H9 (cell line): ENCODE measurements at regions not wholly inside any gene's neighbourhood (a gene's known extent, or its start where the extent isn't known, plus 50 kb on each side); places are given as distances from the start of the nearest gene placed in this dataset.

Source experiments
- DNase-seq: peaks from one replicate; pipeline ENCODE4 v3.0.0-alpha.2; 2017
- H2AFZ ChIP-seq: one replicate; pipeline ENCODE4 v1.6.1; 2013; ENCODE audit warnings: mild to moderate bottlenecking, low read length, control low read depth, moderate library complexity
- H2AK5ac ChIP-seq: 2 replicates; pipeline ENCODE4 v1.6.1; 2013; ENCODE audit warnings: low read length, control low read depth, mixed read lengths; ENCODE audit not compliant: insufficient read length
- H2BK120ac ChIP-seq: one replicate; pipeline ENCODE4 v1.6.1; 2013; ENCODE audit warnings: low read depth, mild to moderate bottlenecking, low read length, control low read depth, inconsistent platforms; ENCODE audit not compliant: poor library complexity, severe bottlenecking
- H2BK12ac ChIP-seq: 2 replicates; pipeline ENCODE4 v1.6.1; 2013; ENCODE audit warnings: low read length, control low read depth, mixed read lengths, low read depth; ENCODE audit not compliant: insufficient read length
- H2BK15ac ChIP-seq: 2 replicates; pipeline ENCODE4 v1.6.1; 2013; ENCODE audit warnings: low read depth, low read length, control low read depth
- H2BK20ac ChIP-seq: one replicate; pipeline ENCODE4 v1.6.1; 2013; ENCODE audit warnings: low read depth, mild to moderate bottlenecking, low read length, control low read depth, inconsistent platforms; ENCODE audit not compliant: poor library complexity, severe bottlenecking
- H2BK5ac ChIP-seq: 2 replicates; pipeline ENCODE4 v1.6.1; 2013; ENCODE audit warnings: low read length, control low read depth, mixed read lengths; ENCODE audit not compliant: insufficient read length
- H3K14ac ChIP-seq: 2 replicates; pipeline ENCODE4 v1.6.1; 2013; ENCODE audit warnings: low read length, control low read depth; ENCODE audit not compliant: insufficient read depth
- H3K18ac ChIP-seq: 2 replicates; pipeline ENCODE4 v1.6.1; 2013; ENCODE audit warnings: low read depth, mild to moderate bottlenecking, mixed read lengths, low read length, control low read depth; ENCODE audit not compliant: insufficient read length
- H3K23ac ChIP-seq: 2 replicates; pipeline ENCODE4 v1.6.1; 2013; ENCODE audit warnings: low read length, control low read depth, mixed read lengths, low read depth; ENCODE audit not compliant: insufficient read length
- H3K23me2 ChIP-seq: 2 replicates; pipeline ENCODE4 v1.6.1; 2013; ENCODE audit warnings: low read depth, mild to moderate bottlenecking, mixed read lengths, low read length, control low read depth; ENCODE audit not compliant: insufficient read length, poor library complexity, severe bottlenecking
- H3K27ac ChIP-seq: 2 replicates; pipeline ENCODE4 v1.5.1; 2013; ENCODE audit warnings: low read length, control low read depth, mixed read lengths, low read depth; ENCODE audit not compliant: insufficient read length
- H3K27me3 ChIP-seq: 2 replicates; pipeline ENCODE4 v1.6.1; 2013; ENCODE audit warnings: low read length, control low read depth, inconsistent platforms; ENCODE audit not compliant: insufficient read depth
- H3K4ac ChIP-seq: 2 replicates; pipeline ENCODE4 v1.6.1; 2013; ENCODE audit warnings: low read depth, mild to moderate bottlenecking, control low read depth, inconsistent platforms, low read length, moderate library complexity
- H3K4me1 ChIP-seq: 2 replicates; pipeline ENCODE4 v1.6.1; 2013; ENCODE audit warnings: low read length, control low read depth, inconsistent platforms; ENCODE audit not compliant: insufficient read depth
- H3K4me2 ChIP-seq: 2 replicates; pipeline ENCODE4 v1.6.1; 2013; ENCODE audit warnings: low read length, control low read depth, mixed read lengths; ENCODE audit not compliant: insufficient read length, insufficient read depth
- H3K56ac ChIP-seq: 2 replicates; pipeline ENCODE4 v1.6.1; 2013; ENCODE audit warnings: low read depth, mild to moderate bottlenecking, mixed read lengths, low read length, control low read depth; ENCODE audit not compliant: insufficient read length
- H3K79me1 ChIP-seq: 2 replicates; pipeline ENCODE4 v1.6.1; 2013; ENCODE audit warnings: low read depth, mild to moderate bottlenecking, moderate library complexity, low read length, control low read depth, inconsistent platforms; ENCODE audit not compliant: insufficient read depth, poor library complexity, severe bottlenecking
- H3K79me2 ChIP-seq: 2 replicates; pipeline ENCODE4 v1.6.1; 2013; ENCODE audit warnings: low read length, control low read depth, inconsistent platforms; ENCODE audit not compliant: insufficient read depth
- H3K9ac ChIP-seq: 2 replicates; pipeline ENCODE4 v1.6.1; 2013; ENCODE audit warnings: low read length, control low read depth, mixed read lengths; ENCODE audit not compliant: insufficient read length; ENCODE audit errors: extremely low read depth
- H3K9me3 ChIP-seq: one replicate; pipeline ENCODE4 v1.6.1; 2013; ENCODE audit warnings: low read depth, low read length, inconsistent platforms; ENCODE audit not compliant: control insufficient read depth
- H3T11ph ChIP-seq: one replicate; pipeline ENCODE4 v1.6.1; 2013; ENCODE audit warnings: mild to moderate bottlenecking, low read length, control low read depth, inconsistent platforms
- H4K20me1 ChIP-seq: one replicate; pipeline ENCODE4 v1.6.1; 2013; ENCODE audit not compliant: control insufficient read depth, insufficient read length, insufficient read depth
- H4K5ac ChIP-seq: 2 replicates; pipeline ENCODE4 v1.6.1; 2013; ENCODE audit warnings: low read depth, mild to moderate bottlenecking, mixed read lengths, low read length, control low read depth; ENCODE audit not compliant: insufficient read length
- H4K8ac ChIP-seq: replicated peaks from 2 replicates; pipeline ENCODE4 v1.6.1; 2013; ENCODE audit warnings: low read length, control low read depth, mixed read lengths, low read depth; ENCODE audit not compliant: insufficient read length
- H4K91ac ChIP-seq: 2 replicates; pipeline ENCODE4 v1.6.1; 2013; ENCODE audit warnings: low read depth, mild to moderate bottlenecking, moderate library complexity, mixed read lengths, low read length, control low read depth; ENCODE audit not compliant: insufficient read length
- H3K27ac Mint-ChIP-seq, 3 experiments: 2 replicates in 2 of 3; 3 replicates in 1 of 3; pipeline ENCODE4 v1.8.0; 2020 to 2021; ENCODE audit warnings: mixed read lengths in 3 of 3, mild to moderate bottlenecking in 1 of 3, moderate library complexity in 1 of 3
- H3K27me3 Mint-ChIP-seq: 2 replicates; pipeline ENCODE4 v1.8.0; 2021; ENCODE audit warnings: low read depth, mild to moderate bottlenecking, moderate library complexity, mixed read lengths
- H3K36me3 Mint-ChIP-seq, 3 experiments: 2 replicates in 2 of 3; 3 replicates in 1 of 3; pipeline ENCODE4 v1.8.0; 2020 to 2021; ENCODE audit warnings: low read depth in 3 of 3, mixed read lengths in 3 of 3; ENCODE audit not compliant: insufficient read depth in 1 of 3
- H3K4me1 Mint-ChIP-seq, 2 experiments: 2 replicates each; pipeline ENCODE4 v1.8.0; 2020; ENCODE audit warnings: mixed read lengths in 2 of 2
- H3K4me3 Mint-ChIP-seq, 2 experiments: 2 replicates in 1 of 2; 3 replicates in 1 of 2; pipeline ENCODE4 v1.8.0; 2020 to 2021; ENCODE audit warnings: mild to moderate bottlenecking in 2 of 2, mixed read lengths in 2 of 2, moderate library complexity in 1 of 2
- H3K9me3 Mint-ChIP-seq, 2 experiments: 2 replicates in 1 of 2; 3 replicates in 1 of 2; pipeline ENCODE4 v1.8.0; 2020; ENCODE audit warnings: mild to moderate bottlenecking in 2 of 2, mixed read lengths in 2 of 2, moderate library complexity in 1 of 2
- CTCF ChIP-seq: fragments of 200-600 bp; sonication (generic); conservative IDR thresholded peaks from 3 replicates; pipeline ENCODE4 v1.8.0; 2021; ENCODE audit warnings: antibody characterized with exemption, mild to moderate bottlenecking
- WGBS: extraction: QIAGEN DNeasy Blood & Tissue Kit; methylation state at CpG from one replicate; pipeline ENCODE4 v1.1.7; 2013; ENCODE audit warnings: missing lambda C conversion rate, low lambda C conversion rate, mixed read lengths; ENCODE audit not compliant: insufficient read length; ENCODE audit errors: extremely low coverage; 5-methylcytosine and 5-hydroxymethylcytosine counted together

- H4K20me1 ChIP-seq: no peaks in the 10 kb centered on the region
- DNase-seq: no peak
Observed at GRCh38 chr22:48235744-48236143, 1473.3 kb downstream of the TBC1D22A start.

More at GRCh38 chr22:48235744-48236143, 1473.3 kb downstream of the TBC1D22A start:
- no peaks in the 10 kb centered on the region for H3K27me3 ChIP-seq
- no peak overlapping the region for H4K91ac ChIP-seq
- no peaks in the 10 kb centered on the region; the same call in 1 of the 2 replicates for H3K4me1 ChIP-seq
- H3T11ph ChIP-seq: no peak overlapping the region
- H4K8ac ChIP-seq: no peak overlapping the region
- H3K4me1 Mint-ChIP-seq: peaks cover 20 to 21% of the 10 kb centered on the region in 2 experiments
- H3K36me3 Mint-ChIP-seq: peaks cover 0 to 20% (median 6%) of the 10 kb centered on the region in 3 experiments; a peak in 4 of 7 replicates
- no peak overlapping the region for H3K9ac ChIP-seq
- H2BK120ac ChIP-seq: no peak overlapping the region
- no peak overlapping the region for H3K23ac ChIP-seq
- H3K4me3 Mint-ChIP-seq: no peak overlapping the region; a peak in 1 of 5 replicates
- no peak overlapping the region for H3K27ac ChIP-seq
- no peak overlapping the region for H2BK5ac ChIP-seq
- H3K56ac ChIP-seq: no peak overlapping the region
- no peak overlapping the region for H3K18ac ChIP-seq
- H2AFZ ChIP-seq: no peak overlapping the region
- H3K4me2 ChIP-seq: no peak overlapping the region
- H3K79me1 ChIP-seq: no peaks in the 10 kb centered on the region
- no peaks in the 10 kb centered on the region for H3K23me2 ChIP-seq
- H2BK20ac ChIP-seq: no peak overlapping the region
- H3K27me3 Mint-ChIP-seq: peaks cover 32% of the 10 kb centered on the region
- TF ChIP-seq CTCF: no peak
- no peak overlapping the region for H2BK12ac ChIP-seq
- no peak overlapping the region for H3K27ac Mint-ChIP-seq
- no peak overlapping the region for H4K5ac ChIP-seq
- no peak overlapping the region for H3K4ac ChIP-seq
- H3K9me3 ChIP-seq: peaks cover 5% of the 10 kb centered on the region
- no peak overlapping the region for H2AK5ac ChIP-seq
- H3K14ac ChIP-seq: no peak overlapping the region
- peaks cover 17 to 19% of the 10 kb centered on the region in 2 experiments for H3K9me3 Mint-ChIP-seq
- WGBS: no CpG with 5 or more reads among the region's 9 CpGs
- H2BK15ac ChIP-seq: no peak overlapping the region
- no peaks in the 10 kb centered on the region for H3K79me2 ChIP-seq
